Tibial nerve (tissue), 4 donors: ENCODE measurements at regions not wholly inside any gene's neighbourhood (a gene's known extent, or its start where the extent isn't known, plus 50 kb on each side); places are given as distances from the start of the nearest gene placed in this dataset.

Source experiments
- EP300 ChIP-seq, 2 donors: sonication (generic); formaldehyde crosslinking; IDR thresholded peaks; one replicate each; pipeline ENCODE4 v1.6.1; 2017; ENCODE audit warnings: antibody characterized with exemption in 2 of 2, mild to moderate bottlenecking in 1 of 2
- TF ChIP-seq, protein P1 (sequence below), 5 experiments: fragments of 200-600 bp in 3 of 5; fragments of 450-650 bp in 2 of 5; sonication (generic) in 3 of 5; IDR thresholded peaks; one replicate each; pipeline ENCODE4 v1.5.1; 2016 to 2019; ENCODE audit warnings: antibody characterized with exemption in 5 of 5, mild to moderate bottlenecking in 3 of 5, moderate library complexity in 2 of 5

DNA sequence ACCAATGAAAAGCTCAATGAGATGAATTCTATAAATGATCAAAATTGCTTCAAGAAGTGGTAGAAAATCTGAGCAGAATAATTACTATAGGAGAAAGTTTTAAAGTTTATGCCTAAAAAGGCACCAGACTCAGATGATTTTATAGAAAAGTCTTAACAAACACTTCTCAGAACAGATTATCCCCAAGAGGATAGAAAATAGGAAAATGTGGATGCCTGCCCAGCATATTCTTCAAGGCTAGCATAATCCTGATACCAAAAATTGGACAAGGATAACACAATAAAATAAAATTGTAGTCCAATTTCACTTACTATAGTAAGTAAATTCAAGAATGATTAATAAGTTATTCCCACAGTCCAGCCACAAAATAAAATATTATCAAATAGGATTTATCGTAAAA lies 397.0 kb downstream of the NR2F1-AS1 start:
- TF ChIP-seq, protein P1, sequence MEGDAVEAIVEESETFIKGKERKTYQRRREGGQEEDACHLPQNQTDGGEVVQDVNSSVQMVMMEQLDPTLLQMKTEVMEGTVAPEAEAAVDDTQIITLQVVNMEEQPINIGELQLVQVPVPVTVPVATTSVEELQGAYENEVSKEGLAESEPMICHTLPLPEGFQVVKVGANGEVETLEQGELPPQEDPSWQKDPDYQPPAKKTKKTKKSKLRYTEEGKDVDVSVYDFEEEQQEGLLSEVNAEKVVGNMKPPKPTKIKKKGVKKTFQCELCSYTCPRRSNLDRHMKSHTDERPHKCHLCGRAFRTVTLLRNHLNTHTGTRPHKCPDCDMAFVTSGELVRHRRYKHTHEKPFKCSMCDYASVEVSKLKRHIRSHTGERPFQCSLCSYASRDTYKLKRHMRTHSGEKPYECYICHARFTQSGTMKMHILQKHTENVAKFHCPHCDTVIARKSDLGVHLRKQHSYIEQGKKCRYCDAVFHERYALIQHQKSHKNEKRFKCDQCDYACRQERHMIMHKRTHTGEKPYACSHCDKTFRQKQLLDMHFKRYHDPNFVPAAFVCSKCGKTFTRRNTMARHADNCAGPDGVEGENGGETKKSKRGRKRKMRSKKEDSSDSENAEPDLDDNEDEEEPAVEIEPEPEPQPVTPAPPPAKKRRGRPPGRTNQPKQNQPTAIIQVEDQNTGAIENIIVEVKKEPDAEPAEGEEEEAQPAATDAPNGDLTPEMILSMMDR (IDR thresholded peaks at IDR 0.05), result no peak
- TF ChIP-seq EP300 (IDR thresholded peaks at IDR 0.05), result no peak
